Liver (tissue), 8 donors: ENCODE measurements at regions not wholly inside any gene's neighbourhood (a gene's known extent, or its start where the extent isn't known, plus 50 kb on each side); places are given as distances from the start of the nearest gene placed in this dataset.

Experiments
- DNase-seq: peaks from one replicate; pipeline ENCODE4 v3.0.0-alpha.2; 2017; ENCODE audit warnings: low spot score
- H3K27ac ChIP-seq, 2 donors: one replicate each; pipeline ENCODE4 v1.7.0; 2013; ENCODE audit warnings: inconsistent platforms in 2 of 2, low read length in 2 of 2, control low read depth in 1 of 2, low read depth in 1 of 2, mild to moderate bottlenecking in 1 of 2
- H3K27me3 ChIP-seq, 4 donors: one replicate each; pipeline versions ENCODE4 v1.6.1 to v1.7.0; 2013; ENCODE audit warnings: low read length in 3 of 4, inconsistent platforms in 1 of 4, mild to moderate bottlenecking in 1 of 4, moderate library complexity in 1 of 4; ENCODE audit not compliant: control insufficient read depth in 4 of 4, insufficient read depth in 4 of 4
- H3K36me3 ChIP-seq, 4 donors: one replicate each; pipeline versions ENCODE4 v1.6.1 to v1.7.0; 2013; ENCODE audit warnings: low read length in 3 of 4, mild to moderate bottlenecking in 3 of 4, low read depth in 1 of 4, moderate library complexity in 1 of 4; ENCODE audit not compliant: control insufficient read depth in 4 of 4, insufficient read depth in 3 of 4
- H3K4me1 ChIP-seq, 4 donors: one replicate each; pipeline versions ENCODE4 v1.6.1 to v1.7.0; 2013; ENCODE audit warnings: low read length in 3 of 4, mild to moderate bottlenecking in 3 of 4, moderate library complexity in 1 of 4; ENCODE audit not compliant: control insufficient read depth in 4 of 4, insufficient read depth in 4 of 4
- H3K4me3 ChIP-seq, 3 donors: one replicate each; pipeline versions ENCODE4 v1.6.1 to v1.7.0; 2013; ENCODE audit warnings: low read length in 3 of 3, control low read depth in 1 of 3, low read depth in 1 of 3, mild to moderate bottlenecking in 1 of 3
- H3K9ac ChIP-seq, 2 donors: one replicate each; pipeline ENCODE4 v1.7.0; 2013; ENCODE audit warnings: low read length in 2 of 2, mild to moderate bottlenecking in 2 of 2, moderate library complexity in 2 of 2, control low read depth in 1 of 2, low read depth in 1 of 2
- H3K9me3 ChIP-seq, 4 donors: one replicate each; pipeline versions ENCODE4 v1.6.1 to v1.7.0; 2013; ENCODE audit warnings: low read length in 3 of 4; ENCODE audit not compliant: control insufficient read depth in 4 of 4
- EGR1 ChIP-seq, 2 donors: IDR thresholded peaks; 2 replicates each; pipeline ENCODE4 v1.6.1; 2016 to 2018; ENCODE audit warnings: antibody characterized with exemption in 2 of 2, low read depth in 2 of 2
- FOXA1 ChIP-seq: IDR thresholded peaks from 2 replicates; pipeline ENCODE4 v1.6.1; 2016; ENCODE audit warnings: antibody characterized with exemption
- FOXA2 ChIP-seq: IDR thresholded peaks from 2 replicates; pipeline ENCODE4 v1.6.1; 2016; ENCODE audit warnings: antibody characterized with exemption
- GABPA ChIP-seq, 2 donors: IDR thresholded peaks in 1 of 2; conservative IDR thresholded peaks in 1 of 2; 2 replicates each; pipeline ENCODE4 v1.6.1; 2016; ENCODE audit warnings: antibody characterized with exemption in 2 of 2, mild to moderate bottlenecking in 1 of 2, moderate library complexity in 1 of 2
- HNF4A ChIP-seq, 2 donors: conservative IDR thresholded peaks; 2 replicates each; pipeline ENCODE4 v1.6.1; 2016; ENCODE audit warnings: antibody characterized with exemption in 2 of 2, mild to moderate bottlenecking in 2 of 2
- HNF4G ChIP-seq: IDR thresholded peaks from 2 replicates; pipeline ENCODE4 v1.6.1; 2016; ENCODE audit warnings: antibody characterized with exemption
- NR2F2 ChIP-seq: IDR thresholded peaks from 2 replicates; pipeline ENCODE4 v1.6.1; 2016; ENCODE audit warnings: antibody characterized with exemption
- RAD21 ChIP-seq, 2 donors: IDR thresholded peaks; 2 replicates each; pipeline ENCODE4 v1.6.1; 2016; ENCODE audit warnings: antibody characterized with exemption in 2 of 2, mild to moderate bottlenecking in 2 of 2
- RXRA ChIP-seq, 2 donors: IDR thresholded peaks; 2 replicates each; pipeline ENCODE4 v1.6.1; 2017 to 2018; ENCODE audit warnings: antibody characterized with exemption in 2 of 2, mild to moderate bottlenecking in 1 of 2
- SP1 ChIP-seq: IDR thresholded peaks from 2 replicates; pipeline ENCODE4 v1.6.1; 2018; ENCODE audit warnings: antibody characterized with exemption, mild to moderate bottlenecking
- TAF1 ChIP-seq: conservative IDR thresholded peaks from 2 replicates; pipeline ENCODE4 v1.6.1; 2016; ENCODE audit warnings: antibody characterized with exemption, mild to moderate bottlenecking
- WGBS: extraction: QIAGEN DNeasy Blood & Tissue Kit; methylation state at CpG from one replicate; pipeline ENCODE4 v1.1.7; 2013; 5-methylcytosine and 5-hydroxymethylcytosine counted together
- TF ChIP-seq, protein P1 (sequence below): IDR thresholded peaks from 2 replicates; pipeline ENCODE4 v1.6.1; 2016; ENCODE audit warnings: antibody characterized with exemption
- TF ChIP-seq, protein P2 (sequence below): IDR thresholded peaks from 2 replicates; pipeline ENCODE4 v1.6.1; 2016; ENCODE audit warnings: antibody characterized with exemption
- TF ChIP-seq, protein P3 (sequence below): IDR thresholded peaks from 2 replicates; pipeline ENCODE4 v1.6.1; 2016; ENCODE audit warnings: antibody characterized with exemption
- TF ChIP-seq, protein P4 (sequence below): fragments of 150-350 bp; IDR thresholded peaks from 2 replicates; pipeline ENCODE4 v1.5.1; 2017; ENCODE audit warnings: improper control_type of control experiment, low read depth, low read length; ENCODE audit not compliant: missing input control
- donor health status: healthy.
- donor health status: healthy.
- donor health status: healthy.
- donor health status: healthy.
- donor health status: healthy.

DNA sequence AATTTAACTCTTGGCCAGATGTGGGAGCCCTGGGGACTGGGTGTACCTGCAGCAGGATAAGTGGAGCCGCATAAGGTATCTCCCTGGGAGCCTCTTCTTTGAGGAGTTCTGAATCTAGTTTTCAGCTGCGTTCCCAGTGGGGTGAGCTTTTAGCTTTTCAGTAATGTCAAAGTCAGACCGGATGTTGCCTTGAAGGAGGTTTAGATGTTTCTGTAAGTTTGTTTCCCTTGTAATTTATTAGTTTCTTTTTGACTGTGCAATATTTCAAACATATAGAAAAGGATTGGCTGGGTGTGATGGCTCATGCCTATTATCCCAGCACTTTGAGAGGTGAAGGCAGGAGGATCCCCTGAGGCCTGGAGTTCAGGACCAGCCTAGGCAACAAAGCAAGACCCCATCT, 98.6 kb upstream of the EEF2KMT start:
- Histone ChIP-seq H3K9me3 (peaks cover 0 to 2% (median 0%) of the 10 kb centered on the region in 4 donors), H3K27me3 (no peaks in the 10 kb centered on the region), H3K4me1 (no peaks in the 10 kb centered on the region), H3K27ac (no peak overlapping the region), H3K4me3 (no peak overlapping the region), H3K36me3 (no peaks in the 10 kb centered on the region), H3K9ac (no peak overlapping the region)
- WGBS: 86% methylated on average over 3 of the region's 3 CpGs
- TF ChIP-seq, protein P1, sequence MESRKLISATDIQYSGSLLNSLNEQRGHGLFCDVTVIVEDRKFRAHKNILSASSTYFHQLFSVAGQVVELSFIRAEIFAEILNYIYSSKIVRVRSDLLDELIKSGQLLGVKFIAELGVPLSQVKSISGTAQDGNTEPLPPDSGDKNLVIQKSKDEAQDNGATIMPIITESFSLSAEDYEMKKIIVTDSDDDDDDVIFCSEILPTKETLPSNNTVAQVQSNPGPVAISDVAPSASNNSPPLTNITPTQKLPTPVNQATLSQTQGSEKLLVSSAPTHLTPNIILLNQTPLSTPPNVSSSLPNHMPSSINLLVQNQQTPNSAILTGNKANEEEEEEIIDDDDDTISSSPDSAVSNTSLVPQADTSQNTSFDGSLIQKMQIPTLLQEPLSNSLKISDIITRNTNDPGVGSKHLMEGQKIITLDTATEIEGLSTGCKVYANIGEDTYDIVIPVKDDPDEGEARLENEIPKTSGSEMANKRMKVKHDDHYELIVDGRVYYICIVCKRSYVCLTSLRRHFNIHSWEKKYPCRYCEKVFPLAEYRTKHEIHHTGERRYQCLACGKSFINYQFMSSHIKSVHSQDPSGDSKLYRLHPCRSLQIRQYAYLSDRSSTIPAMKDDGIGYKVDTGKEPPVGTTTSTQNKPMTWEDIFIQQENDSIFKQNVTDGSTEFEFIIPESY: no peak
- TF ChIP-seq FOXA2 (no peak), EGR1 (IDR thresholded peaks at IDR 0.05; ENCODE audit: low read depth in 2 of 2) (no peak), GABPA (IDR thresholded peaks at IDR 0.05 in 1 of 2, conservative IDR thresholded peaks at IDR 0.05 in 1 of 2) (no peak), SP1 (no peak), RXRA (IDR thresholded peaks at IDR 0.05) (no peak), FOXA1 (no peak), TAF1 (no peak), RAD21 (IDR thresholded peaks at IDR 0.05) (no peak)
- TF ChIP-seq, protein P2, sequence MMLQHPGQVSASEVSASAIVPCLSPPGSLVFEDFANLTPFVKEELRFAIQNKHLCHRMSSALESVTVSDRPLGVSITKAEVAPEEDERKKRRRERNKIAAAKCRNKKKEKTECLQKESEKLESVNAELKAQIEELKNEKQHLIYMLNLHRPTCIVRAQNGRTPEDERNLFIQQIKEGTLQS: no peak
- TF ChIP-seq, protein P3, sequence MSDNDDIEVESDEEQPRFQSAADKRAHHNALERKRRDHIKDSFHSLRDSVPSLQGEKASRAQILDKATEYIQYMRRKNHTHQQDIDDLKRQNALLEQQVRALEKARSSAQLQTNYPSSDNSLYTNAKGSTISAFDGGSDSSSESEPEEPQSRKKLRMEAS: no peak
- TF ChIP-seq, protein P4, sequence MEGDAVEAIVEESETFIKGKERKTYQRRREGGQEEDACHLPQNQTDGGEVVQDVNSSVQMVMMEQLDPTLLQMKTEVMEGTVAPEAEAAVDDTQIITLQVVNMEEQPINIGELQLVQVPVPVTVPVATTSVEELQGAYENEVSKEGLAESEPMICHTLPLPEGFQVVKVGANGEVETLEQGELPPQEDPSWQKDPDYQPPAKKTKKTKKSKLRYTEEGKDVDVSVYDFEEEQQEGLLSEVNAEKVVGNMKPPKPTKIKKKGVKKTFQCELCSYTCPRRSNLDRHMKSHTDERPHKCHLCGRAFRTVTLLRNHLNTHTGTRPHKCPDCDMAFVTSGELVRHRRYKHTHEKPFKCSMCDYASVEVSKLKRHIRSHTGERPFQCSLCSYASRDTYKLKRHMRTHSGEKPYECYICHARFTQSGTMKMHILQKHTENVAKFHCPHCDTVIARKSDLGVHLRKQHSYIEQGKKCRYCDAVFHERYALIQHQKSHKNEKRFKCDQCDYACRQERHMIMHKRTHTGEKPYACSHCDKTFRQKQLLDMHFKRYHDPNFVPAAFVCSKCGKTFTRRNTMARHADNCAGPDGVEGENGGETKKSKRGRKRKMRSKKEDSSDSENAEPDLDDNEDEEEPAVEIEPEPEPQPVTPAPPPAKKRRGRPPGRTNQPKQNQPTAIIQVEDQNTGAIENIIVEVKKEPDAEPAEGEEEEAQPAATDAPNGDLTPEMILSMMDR: no peak
- DNase-seq: no peak

DNA sequence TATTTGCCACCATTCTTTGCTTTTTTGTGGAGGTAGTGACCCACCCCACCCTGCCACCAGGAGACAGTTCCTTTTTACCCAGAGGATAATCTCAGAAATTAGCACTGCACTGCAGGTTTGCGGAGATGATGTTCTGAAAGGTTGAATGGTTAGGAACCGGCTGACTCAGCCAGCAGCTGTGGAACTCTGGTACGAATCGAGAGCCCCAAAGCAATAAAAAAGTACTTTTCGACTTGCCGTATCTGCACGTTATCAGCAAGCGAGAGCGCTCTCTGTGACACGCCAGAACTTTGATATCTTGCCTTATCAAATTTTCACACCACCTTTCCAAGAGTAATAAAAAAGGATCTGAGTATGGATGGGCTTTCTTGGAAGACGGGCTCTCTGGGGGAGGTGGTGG, 96.3 kb upstream of the EEF2KMT start:
- WGBS: 74% methylated on average over 11 of the region's 11 CpGs

DNA sequence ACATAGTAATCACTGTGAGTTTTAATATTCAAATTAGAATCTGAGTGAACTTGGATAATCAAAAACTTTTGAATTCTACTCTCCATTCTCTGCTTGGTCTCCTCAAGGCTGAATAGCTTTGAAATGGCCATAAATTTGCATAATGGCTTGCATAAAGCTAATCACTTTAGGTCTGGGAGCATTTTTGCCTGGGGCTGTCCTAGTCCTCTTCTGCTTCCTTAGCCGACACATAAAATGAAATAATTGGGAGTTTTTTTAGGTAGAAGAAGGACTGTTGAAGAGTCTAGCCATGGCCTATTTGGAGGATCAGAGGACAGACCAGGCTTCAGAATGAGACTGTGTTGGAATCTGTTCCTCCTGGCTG, 91.4 kb upstream of the EEF2KMT start:
- no peaks in the 10 kb centered on the region for H3K4me1 ChIP-seq
- no peak overlapping the region for H3K27ac ChIP-seq
- H3K27me3 ChIP-seq: no peaks in the 10 kb centered on the region
- H3K9me3 ChIP-seq: no peaks in the 10 kb centered on the region
- 93% methylated on average over 1 of the region's 1 CpG for WGBS
- H3K36me3 ChIP-seq: no peaks in the 10 kb centered on the region
- H3K4me3 ChIP-seq: no peak overlapping the region
- no peak for DNase-seq
- no peak overlapping the region for H3K9ac ChIP-seq
- TF ChIP-seq HNF4A (conservative IDR thresholded peaks at IDR 0.05): no peak
- TF ChIP-seq GABPA (IDR thresholded peaks at IDR 0.05 in 1 of 2, conservative IDR thresholded peaks at IDR 0.05 in 1 of 2): no peak
- TF ChIP-seq, protein P1: no peak
- TF ChIP-seq NR2F2: no peak
- no peak for TF ChIP-seq FOXA1
- TF ChIP-seq SP1: no peak
- TF ChIP-seq HNF4G: no peak
- TF ChIP-seq, protein P2: no peak
- no peak for TF ChIP-seq TAF1
- TF ChIP-seq, protein P3: no peak
- TF ChIP-seq FOXA2: no peak
- TF ChIP-seq, protein P4: no peak
- no peak for TF ChIP-seq RXRA (IDR thresholded peaks at IDR 0.05)

More for the DNA sequence above, 96.3 kb upstream of the EEF2KMT start:
- Histone ChIP-seq H3K4me1 (no peaks in the 10 kb centered on the region), H3K27ac (no peak overlapping the region), H3K27me3 (no peaks in the 10 kb centered on the region), H3K9me3 (peaks cover 0 to 2% (median 0%) of the 10 kb centered on the region in 4 donors), H3K36me3 (no peaks in the 10 kb centered on the region), H3K9ac (no peak overlapping the region), H3K4me3 (no peak overlapping the region)
- no peak for DNase-seq
- TF ChIP-seq TAF1: no peak
